C4-2B (cell line): ENCODE measurements at regions not wholly inside any gene's neighbourhood (a gene's known extent, or its start where the extent isn't known, plus 50 kb on each side); places are given as distances from the start of the nearest gene placed in this dataset.
"Not testable (repeated sequence)": the region's sequence is repeated elsewhere in the genome, so short reads cannot be mapped to it uniquely, and the experiment has no call there.

Experiments used
- ZFX ChIP-seq: fragments of 450-650 bp; IDR thresholded peaks from 2 replicates; pipeline ENCODE4 v1.6.1; 2017
- TF ChIP-seq, protein P1 (sequence below): fragments of 450-650 bp; conservative IDR thresholded peaks from 2 replicates; pipeline ENCODE4 v1.5.1; 2017; ENCODE audit warnings: mild to moderate bottlenecking

GRCh38 chr1:188037572-188037971, 1208.8 kb downstream of the PLA2G4A start:
- TF ChIP-seq, protein P1, sequence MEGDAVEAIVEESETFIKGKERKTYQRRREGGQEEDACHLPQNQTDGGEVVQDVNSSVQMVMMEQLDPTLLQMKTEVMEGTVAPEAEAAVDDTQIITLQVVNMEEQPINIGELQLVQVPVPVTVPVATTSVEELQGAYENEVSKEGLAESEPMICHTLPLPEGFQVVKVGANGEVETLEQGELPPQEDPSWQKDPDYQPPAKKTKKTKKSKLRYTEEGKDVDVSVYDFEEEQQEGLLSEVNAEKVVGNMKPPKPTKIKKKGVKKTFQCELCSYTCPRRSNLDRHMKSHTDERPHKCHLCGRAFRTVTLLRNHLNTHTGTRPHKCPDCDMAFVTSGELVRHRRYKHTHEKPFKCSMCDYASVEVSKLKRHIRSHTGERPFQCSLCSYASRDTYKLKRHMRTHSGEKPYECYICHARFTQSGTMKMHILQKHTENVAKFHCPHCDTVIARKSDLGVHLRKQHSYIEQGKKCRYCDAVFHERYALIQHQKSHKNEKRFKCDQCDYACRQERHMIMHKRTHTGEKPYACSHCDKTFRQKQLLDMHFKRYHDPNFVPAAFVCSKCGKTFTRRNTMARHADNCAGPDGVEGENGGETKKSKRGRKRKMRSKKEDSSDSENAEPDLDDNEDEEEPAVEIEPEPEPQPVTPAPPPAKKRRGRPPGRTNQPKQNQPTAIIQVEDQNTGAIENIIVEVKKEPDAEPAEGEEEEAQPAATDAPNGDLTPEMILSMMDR: not testable (repeated sequence)
- TF ChIP-seq ZFX: not testable (repeated sequence)
